HG03025 (cell line): ENCODE measurements at regions not wholly inside any gene's neighbourhood (a gene's known extent, or its start where the extent isn't known, plus 50 kb on each side); places are given as distances from the start of the nearest gene placed in this dataset.

Experiments used
- ATAC-seq: cut with Tn5 transposase; IDR thresholded peaks from one replicate; pipeline ENCODE4 v1.9.1; 2021; ENCODE audit warnings: mild to moderate bottlenecking, moderate library complexity; ENCODE audit not compliant: unreplicated experiment, low FRiP score

DNA sequence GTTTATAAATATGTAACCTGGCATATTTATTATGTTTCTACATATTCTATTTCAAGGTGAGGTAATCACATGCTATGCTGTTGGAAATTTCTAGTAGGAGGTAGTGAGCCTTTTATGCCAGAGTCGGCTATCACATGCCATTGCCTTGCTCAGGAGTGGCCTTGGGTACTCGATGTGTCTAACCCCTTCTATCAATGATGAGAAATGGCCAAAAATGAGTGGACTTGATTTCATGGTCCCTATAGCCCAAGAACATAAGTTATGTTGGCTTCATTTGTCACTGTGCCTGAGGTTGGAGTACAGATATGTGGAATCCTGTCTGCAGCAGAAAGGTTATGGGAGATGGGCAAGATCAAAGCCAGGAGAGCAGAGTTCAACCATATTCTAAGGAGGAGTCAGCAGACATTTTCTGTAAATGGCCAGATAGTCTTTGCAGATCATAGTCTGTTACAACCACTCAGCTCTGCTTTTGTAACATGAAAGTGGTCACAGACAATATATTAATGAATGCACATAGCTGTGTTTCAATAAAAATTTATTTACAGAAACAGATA is 554.4 kb downstream of the PDCD6IP start:
- no peak for ATAC-seq

DNA sequence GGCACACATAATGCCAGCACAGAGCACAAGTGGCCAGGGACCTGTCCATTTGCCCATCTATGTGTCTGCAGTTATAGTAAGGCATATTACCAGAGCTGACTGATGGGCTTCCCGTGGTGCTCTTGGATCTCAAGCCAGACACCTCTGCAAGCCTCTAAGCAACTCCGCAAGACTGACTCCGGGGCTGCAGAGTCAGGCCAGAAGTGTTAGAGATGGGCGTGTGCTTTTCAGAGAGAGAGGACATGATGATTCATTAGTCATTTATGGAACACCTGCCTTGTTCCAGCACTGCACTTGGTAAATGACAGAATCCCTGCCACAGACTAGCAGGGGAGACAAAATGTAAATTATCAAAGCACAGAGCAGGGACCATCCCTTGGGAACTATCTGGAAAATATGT is 559.0 kb downstream of the PDCD6IP start:
- ATAC-seq, result no peak

DNA sequence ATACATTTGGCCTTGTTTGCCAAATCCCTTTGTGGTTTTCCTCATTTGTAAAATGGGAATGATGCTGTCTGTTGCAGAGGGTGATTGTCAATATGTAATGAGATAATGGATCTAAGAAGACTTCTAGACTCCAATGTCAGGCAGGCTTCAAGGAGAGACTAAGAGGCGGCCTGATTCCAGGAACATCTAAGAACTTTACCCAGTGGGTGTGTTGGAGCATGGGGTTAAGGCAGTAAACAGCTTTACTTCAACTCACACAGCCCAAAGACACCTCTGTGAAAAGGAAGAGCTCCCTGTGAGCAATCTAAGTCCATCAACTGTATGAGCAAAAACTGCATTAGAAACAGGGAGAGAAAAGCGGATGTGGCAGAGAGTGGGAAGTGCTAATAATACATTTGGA is 560.6 kb downstream of the PDCD6IP start:
- ATAC-seq, result no peak

DNA sequence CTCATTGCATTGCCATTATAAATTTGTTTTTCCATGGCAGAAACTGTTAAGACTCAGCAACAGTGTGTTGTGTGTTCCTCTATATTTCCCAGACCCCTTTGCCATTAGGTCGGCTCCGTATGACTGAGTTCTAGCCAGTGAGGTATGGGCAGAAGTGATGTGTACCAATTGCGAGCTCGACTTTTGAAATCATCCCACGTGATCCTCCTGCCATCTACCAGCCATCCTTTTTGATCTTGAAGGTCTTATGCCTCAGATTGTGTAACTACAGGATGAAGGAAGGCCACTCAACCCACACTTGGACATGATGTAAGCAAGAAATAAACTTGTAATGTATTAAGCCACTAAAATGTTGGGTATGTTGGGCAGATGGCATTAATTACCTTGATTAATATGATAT is 562.3 kb downstream of the PDCD6IP start:
- ATAC-seq, result no peak

DNA sequence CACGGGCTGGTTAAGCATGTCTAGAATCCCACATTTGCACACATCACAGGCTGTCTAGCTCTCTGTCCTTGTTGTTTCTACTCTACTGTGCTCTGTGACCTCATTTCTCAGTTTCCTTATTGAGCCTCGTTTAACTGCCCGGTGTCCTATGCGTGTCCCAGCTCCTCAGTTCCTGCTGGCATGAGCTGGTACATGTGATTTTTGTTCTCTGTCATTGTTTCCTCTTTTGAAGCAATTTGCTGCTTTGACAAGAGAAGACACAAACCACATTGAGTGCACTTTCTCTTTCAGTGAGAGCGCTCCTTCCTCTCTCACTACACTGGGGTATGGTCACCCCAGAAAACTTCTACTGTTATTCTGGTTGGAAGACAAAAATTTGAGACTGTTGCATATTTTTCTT is 563.5 kb downstream of the PDCD6IP start:
- ATAC-seq, result peak; percentile 97

DNA sequence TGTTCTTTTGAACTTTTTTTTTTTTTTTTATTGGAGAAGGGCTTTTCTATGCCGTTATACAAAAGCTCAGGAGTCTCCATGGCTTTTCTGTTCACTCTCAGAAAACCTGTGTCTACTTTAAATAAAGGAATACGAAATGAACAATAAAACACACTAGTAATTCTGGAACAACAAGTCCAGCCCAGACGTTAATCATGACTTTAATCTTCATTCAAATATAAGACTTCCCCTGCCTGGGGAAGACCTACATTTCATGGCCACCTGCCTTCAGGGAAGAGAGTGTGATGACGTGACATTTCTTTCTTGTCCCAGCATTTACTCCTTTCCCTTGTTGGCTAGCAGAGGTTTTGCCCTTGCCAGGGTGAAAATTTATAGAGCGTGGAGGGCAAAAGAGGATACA is 564.5 kb downstream of the PDCD6IP start:
- ATAC-seq, result no peak

DNA sequence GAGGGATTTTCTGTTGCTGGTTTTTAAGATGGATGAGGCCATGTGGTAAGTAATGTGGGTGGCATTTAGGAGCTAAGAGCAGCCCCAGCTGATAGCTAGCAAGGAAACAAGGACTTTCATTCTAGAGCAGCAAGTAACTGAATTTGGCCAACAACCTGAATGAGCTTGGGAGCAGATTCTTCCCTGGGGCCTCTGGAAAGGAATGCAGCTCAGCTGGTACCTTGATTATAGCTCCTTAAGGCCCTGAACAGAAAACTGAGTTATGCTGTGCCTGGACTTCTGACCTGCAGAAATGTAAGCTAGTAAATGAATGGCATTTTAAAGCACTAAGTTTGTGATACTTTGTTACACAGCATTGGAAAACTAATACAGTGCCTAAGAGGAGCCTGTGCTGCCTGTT is 565.5 kb downstream of the PDCD6IP start:
- ATAC-seq, result no peak

DNA sequence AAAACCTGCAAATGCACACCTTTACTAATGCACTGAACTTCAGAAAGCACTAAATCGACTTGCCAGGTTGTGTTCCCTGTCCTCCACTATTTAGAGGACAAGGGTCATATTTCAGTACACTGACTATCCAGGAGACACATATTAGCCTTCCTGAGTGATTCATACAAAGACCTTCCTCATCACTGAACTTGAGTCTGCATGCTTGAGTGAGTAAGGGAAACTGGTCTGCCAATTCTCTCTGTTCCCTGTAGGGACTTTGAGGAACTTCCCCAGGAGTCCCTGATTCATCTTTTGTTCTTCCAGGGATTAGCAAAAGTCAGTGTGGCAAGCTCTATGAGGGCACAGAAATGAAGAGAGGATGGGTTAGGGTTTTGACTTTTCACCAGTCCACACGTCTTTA is 565.9 kb downstream of the PDCD6IP start:
- no peak for ATAC-seq

DNA sequence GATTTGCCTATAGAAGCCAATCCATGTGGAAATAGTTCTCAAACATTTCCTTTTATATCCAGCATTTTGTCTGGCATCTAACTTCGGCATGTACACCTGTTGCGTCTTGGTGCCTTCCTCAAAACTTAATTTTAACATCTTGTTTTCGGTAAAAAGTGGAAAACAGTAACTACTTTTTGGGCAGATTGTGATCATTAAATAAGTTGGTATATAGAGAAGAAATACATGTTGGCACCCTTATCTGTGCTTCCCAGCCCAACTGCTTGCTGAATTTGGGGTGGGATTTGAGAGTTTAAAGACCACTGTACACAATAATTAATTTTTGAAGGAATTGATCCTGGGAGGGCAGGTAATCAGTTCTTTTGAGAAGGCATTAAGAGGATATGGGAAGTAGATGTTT is 566.8 kb downstream of the PDCD6IP start:
- ATAC-seq, result no peak

DNA sequence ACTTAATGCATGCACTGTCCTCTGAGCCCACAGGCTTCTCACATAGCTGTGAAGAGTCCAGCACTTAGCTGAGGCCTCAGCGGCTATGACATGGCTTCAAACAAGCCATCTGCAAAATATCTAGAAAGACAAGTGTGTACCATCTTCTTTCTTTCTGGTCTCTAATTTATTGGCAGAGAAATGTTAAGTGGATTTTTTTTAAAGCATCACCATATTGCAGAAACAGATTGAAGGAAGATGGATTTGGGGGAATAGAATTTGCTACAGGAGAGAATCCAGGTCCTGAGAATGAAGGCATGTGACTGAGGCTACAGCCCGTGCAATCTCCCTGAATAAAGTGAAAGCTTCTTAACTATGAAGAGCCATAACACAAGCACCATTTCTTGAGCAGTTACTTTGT is 567.3 kb downstream of the PDCD6IP start:
- ATAC-seq, result no peak

DNA sequence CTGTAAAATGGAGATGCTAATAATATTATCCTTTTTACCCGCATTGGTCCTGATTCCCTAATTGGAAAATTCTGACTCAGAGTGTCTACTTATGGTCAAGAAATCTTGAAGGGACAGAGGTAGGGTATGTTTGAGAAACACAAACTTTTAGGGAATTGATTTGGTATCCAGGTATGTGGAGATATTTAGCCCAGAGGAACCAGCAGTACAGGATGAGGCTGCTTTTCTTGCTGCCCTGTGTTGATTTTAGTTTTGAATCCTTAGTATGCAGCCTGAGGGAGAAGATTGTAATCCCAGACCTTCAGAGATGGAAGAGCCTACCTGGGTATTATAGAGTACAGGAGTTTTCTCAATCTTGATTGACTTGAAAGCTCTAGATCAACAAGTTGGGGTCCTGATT is 569.1 kb downstream of the PDCD6IP start:
- no peak for ATAC-seq

DNA sequence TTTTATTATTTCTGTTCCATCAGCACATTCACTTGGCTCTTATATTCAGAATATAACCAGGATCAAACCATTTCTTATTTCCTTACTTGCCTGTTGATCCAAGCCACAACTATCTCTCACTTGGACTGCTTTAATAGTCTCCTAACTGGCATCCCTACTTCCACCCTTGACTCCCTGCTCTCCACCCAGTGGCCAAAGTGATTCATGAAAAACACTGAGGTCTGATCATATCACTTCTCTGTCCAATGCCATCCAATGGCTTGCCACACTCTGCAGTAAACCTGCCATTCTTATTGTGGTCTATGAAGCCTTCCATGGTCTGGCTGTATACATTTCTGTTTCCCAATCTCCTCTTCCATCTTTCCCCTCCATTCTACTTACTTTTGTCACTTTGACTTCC is 576.1 kb downstream of the PDCD6IP start:
- no peak for ATAC-seq

DNA sequence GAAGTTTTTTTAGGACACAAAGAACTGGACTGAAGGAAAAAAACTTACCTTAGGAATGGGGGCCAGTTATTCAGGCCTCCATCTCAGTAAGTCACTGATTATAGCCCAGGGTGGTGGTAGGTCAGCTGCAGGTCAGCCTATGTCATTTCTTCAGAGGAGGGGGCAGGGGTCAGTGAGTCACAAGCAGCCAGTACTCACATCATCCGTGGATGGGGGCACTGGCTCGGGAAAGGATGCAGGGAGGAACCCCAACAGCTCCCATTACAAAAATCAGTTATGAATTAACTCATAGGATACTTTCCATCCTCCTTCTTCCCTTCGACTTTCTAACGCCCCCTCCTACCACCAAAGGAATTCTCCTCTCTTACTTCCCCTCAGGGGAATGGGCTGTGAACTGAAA is 578.3 kb downstream of the PDCD6IP start:
- no peak for ATAC-seq

DNA sequence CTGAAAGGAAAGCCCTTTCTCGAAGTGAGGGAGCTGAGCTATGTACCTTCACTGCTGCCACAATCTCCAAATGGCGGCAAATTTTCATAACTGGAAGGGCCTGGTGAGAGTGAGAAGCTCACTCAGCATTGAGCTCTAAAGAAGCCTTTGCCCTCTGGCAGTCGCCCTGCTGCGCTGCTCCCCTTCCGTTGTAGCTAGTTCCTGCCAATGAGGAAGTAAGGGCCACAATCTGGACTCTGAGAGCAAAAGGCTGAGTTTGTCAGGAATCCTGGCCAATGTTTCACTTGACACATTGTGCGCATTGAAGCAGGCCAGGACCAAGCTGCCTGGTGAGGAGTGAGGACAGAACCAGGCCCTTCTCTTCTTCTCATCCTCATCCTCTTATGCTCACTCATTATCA is 579.5 kb downstream of the PDCD6IP start:
- no peak for ATAC-seq

DNA sequence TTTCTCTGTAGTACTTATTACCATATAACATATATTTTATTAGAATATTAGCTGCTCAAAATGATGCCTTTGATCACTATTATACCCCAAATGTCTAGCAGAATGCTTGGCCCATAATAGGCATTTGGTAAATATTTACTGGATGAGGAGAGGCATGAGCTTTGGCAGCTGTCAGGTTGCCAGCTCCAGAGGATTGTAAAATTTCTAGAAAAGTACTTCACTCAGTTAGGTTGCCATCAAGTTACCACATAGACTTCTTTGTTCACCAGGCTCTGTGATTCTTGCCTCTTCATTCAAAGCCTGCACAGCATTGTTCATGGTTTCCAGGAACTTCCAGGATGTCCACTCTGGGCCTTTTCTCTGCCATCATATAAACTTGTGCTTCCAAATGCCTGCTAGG is 582.8 kb downstream of the PDCD6IP start:
- ATAC-seq, result no peak

DNA sequence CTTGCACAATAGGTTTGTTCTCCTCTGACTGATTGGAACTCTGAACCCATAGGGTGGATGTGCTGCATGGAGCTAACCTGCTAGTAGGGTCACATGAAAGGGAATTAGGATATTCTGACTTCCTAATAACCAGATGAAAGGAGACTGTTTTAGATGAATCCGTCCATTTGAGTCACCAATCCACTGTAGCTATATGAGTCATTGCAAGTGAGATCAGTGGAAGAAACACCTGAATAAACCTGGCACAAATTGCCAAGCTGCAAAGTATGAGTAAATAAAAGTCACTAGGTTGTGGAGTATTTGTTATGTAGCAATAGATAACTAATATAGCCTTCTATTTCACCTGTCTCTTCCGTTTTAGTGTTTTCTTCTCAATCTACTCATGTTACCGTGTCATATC is 584.4 kb downstream of the PDCD6IP start:
- no peak for ATAC-seq

DNA sequence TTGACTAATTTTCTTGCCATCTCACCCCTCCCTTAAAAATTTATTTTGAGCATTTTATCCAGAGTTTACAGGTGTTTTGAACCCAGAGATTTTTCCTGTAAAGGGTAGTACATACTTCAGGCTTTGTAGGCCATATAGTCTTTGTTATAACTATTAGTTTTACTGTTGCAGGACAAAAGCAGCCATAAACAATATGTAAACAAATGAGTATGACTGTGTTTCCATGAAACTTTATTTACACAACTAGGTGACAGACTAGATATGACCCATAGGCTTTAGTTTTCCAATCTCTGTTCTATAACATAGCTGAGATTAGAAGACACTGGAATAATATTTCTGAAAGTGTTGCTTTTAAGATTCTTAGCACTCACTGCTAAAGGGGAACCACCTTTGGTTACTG is 587.9 kb downstream of the PDCD6IP start:
- no peak for ATAC-seq

DNA sequence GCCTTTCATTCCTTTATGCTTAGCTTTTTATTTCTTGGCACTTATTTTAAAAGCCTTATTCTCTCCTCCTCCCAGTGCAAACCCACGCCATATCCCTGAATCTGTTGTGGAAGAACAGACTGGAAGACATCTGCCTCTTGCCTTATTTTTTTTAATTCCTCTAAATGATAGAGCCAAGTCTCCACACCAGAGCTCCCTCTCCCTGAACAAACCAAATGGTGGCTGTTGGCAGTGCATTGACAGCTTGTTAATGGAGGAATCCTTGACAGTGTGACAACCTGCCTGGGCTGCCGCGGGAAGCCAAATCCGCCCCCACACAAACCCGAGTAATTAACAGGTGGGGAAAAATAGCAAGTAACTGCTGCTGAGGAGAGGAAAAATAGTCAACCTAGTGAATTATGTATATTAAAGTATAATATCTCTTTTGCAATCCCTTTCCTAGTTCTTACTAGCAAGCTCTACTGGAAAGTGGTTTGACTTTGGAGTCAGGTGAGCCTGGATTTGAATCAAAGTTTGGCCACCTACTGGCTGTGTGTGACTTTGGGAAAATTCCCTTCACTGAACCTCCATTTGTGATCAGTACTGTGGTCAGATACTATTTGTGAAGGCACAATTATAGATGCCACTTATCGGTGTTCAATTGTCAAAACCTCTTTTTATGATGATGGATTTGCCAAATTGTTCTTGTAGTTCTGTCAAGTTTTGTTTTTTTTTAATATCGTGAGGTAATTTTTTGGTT is 589.6 kb downstream of the PDCD6IP start:
- no peak for ATAC-seq

DNA sequence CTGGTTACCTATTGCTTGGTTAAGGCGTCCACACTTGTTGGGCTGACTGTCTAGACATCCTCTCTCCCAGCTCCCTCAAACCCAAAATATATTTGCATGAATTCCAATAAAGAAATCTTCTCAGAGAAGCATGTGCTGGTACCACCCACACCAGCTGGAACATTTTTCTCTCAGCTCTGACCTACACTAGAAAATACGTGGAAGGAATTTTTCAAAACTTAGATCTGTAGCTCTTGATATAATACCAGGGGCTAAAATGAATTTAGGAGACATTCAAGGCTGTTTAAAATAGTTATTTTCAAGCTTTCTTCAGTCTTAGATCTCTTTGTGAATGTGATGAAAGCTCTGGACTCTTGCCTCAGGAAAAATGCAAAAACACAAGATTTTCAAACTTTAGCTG is 590.4 kb downstream of the PDCD6IP start:
- ATAC-seq, result no peak

DNA sequence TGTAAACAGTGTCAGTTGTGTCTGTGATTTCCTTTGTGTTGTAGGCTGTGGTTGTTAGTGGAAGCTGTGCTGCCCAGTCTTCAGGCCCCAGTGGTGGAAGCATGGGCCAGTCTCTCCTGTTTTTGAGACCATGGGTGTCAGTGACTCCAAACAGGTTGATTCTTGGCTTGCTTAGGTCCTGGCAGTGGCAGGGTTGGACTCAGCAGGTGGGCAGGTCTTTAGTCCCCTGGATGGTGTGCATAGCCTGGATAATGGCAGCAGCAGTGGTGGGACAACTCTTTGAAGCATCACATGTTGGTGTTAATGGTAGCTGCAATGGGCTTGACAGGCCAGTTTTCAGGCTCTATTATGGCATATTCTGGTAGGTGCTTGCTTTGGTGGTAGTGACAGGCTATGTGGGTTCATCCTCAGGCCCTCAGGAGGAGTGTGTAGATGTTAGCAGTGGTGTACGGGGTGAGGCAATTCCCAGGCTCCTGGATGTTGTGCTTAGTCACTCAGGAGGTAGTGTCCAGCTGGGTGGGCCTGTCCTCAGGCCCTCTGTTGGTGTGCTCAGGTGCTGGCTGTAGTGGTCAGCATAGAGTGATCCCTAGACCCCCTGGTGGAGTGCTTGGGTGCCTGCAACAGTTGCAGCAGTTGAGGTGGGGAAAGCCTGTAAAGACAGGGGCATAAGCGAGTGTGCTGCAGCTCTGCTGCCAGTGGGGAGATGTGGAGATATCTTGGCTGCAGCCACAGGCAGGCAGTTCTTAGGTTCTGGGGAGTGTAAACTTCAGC is 596.7 kb downstream of the PDCD6IP start:
- ATAC-seq, result no peak

DNA sequence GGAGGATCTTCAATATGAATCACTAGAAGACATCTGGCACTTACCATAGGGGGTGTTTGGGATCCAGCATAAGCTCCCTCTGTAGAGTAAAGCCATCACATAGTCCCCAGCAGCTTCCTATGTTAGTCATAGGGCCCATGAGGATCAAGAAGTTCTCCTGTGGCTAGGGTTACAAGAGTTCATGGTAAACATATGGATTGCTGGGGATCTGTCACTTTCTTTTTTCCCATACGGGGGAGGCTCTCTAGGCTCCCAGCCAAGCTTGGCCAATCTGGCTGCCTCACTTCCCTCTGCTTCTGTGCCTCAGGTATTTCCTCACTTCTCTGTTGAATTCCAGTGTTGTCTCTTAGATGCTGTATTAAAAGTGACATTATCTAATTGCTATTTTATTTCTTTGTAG is 597.9 kb downstream of the PDCD6IP start:
- no peak for ATAC-seq

DNA sequence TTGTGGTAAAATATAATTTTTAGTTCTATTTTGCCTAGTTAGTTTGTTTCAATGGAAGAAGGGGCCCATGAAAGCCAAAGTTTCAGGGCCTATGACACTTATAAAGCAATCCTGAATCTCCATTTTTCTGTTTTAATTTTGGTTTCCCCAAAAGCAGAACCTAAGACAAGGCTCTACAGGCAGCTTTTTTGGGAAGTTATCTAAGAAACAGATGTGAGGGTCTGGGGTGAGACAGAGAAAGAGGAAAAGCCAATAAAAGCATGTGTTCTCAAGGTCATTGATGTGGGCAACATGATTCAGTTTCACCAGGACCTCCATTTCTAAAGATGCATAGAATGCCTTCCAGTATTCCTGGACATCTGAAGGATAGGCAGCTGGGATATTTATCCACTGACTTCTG is 598.5 kb downstream of the PDCD6IP start:
- ATAC-seq, result no peak
